Neuron (in vitro differentiated cells): ENCODE measurements at regions not wholly inside any gene's neighbourhood (a gene's known extent, or its start where the extent isn't known, plus 50 kb on each side); places are given as distances from the start of the nearest gene placed in this dataset.
"Not testable (repeated sequence)": the region's sequence is repeated elsewhere in the genome, so short reads cannot be mapped to it uniquely, and the experiment has no call there.

Source experiments
- H2AFZ ChIP-seq: one replicate; pipeline ENCODE4 v1.6.1; 2013; ENCODE audit warnings: low read depth, mild to moderate bottlenecking, inconsistent platforms, low read length, moderate library complexity
- H3K27me3 ChIP-seq: one replicate; pipeline ENCODE4 v1.6.1; 2013; ENCODE audit warnings: low read length; ENCODE audit not compliant: insufficient read depth
- H3K36me3 ChIP-seq: one replicate; pipeline ENCODE4 v1.6.1; 2013; ENCODE audit warnings: low read length; ENCODE audit not compliant: insufficient read depth
- H3K4me1 ChIP-seq: one replicate; pipeline ENCODE4 v1.6.1; 2013; ENCODE audit warnings: low read length; ENCODE audit not compliant: insufficient read depth
- H3K4me3 ChIP-seq: 2 replicates; pipeline ENCODE4 v1.5.1; 2013; ENCODE audit warnings: mild to moderate bottlenecking, low read length, moderate library complexity
- H3K9me3 ChIP-seq: one replicate; pipeline ENCODE4 v1.6.1; 2013; ENCODE audit warnings: low read length

DNA sequence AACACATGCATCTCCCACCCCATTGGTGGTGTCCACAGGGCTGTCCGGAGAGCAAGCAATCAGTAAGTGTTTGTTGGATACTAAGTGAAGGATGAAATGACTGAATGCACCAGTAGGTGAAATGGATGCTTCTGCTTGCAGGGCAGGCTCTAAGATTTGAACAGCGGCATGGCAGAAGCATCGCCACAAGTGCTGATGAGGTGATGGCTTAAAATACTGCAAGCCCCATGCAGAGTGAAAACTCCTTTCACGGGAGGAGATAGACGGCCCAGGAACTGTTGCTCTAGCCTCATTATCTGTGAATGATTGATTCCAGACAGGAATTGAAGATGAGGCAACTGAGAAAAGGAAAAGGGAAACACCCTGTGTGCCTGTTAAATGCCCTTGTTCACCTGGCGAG, 158.9 kb downstream of the LY86 start:
- Histone ChIP-seq H3K9me3 (no peaks in the 10 kb centered on the region), H2AFZ (no peak overlapping the region), H3K4me3 (no peak overlapping the region), H3K27me3 (peaks cover 2% of the 10 kb centered on the region), H3K4me1 (no peaks in the 10 kb centered on the region), H3K36me3 (no peaks in the 10 kb centered on the region)

GRCh38 chr6:6748001-6748400, 159.5 kb downstream of the LY86 start:
- Histone ChIP-seq H3K9me3 (no peaks in the 10 kb centered on the region), H3K27me3 (peaks cover 2% of the 10 kb centered on the region), H3K36me3 (no peaks in the 10 kb centered on the region), H2AFZ (no peak overlapping the region), H3K4me3 (no peak overlapping the region), H3K4me1 (no peaks in the 10 kb centered on the region)

- Histone ChIP-seq H3K9me3 (no peaks in the 10 kb centered on the region), H2AFZ (no peak overlapping the region), H3K27me3 (no peaks in the 10 kb centered on the region), H3K4me1 (no peaks in the 10 kb centered on the region), H3K4me3 (no peak overlapping the region), H3K36me3 (no peaks in the 10 kb centered on the region)
Measured at GRCh38 chr6:6749702-6750491, 161.4 kb downstream of the LY86 start.

GRCh38 chr6:6750594-6751265, 162.2 kb downstream of the LY86 start:
- H3K4me3 ChIP-seq: no peak overlapping the region
- no peaks in the 10 kb centered on the region for H3K4me1 ChIP-seq
- H3K9me3 ChIP-seq: no peaks in the 10 kb centered on the region
- H2AFZ ChIP-seq: no peak overlapping the region
- H3K27me3 ChIP-seq: no peaks in the 10 kb centered on the region
- H3K36me3 ChIP-seq: no peaks in the 10 kb centered on the region

- Histone ChIP-seq H3K36me3 (no peaks in the 10 kb centered on the region), H3K4me1 (no peaks in the 10 kb centered on the region), H3K4me3 (no peak overlapping the region), H3K9me3 (no peaks in the 10 kb centered on the region), H2AFZ (no peak overlapping the region), H3K27me3 (no peaks in the 10 kb centered on the region)
Measured at GRCh38 chr6:6751266-6751596, 162.7 kb downstream of the LY86 start.

GRCh38 chr6:6751619-6752023, 163.1 kb downstream of the LY86 start:
- Histone ChIP-seq H3K9me3 (no peaks in the 10 kb centered on the region), H3K27me3 (no peaks in the 10 kb centered on the region), H3K4me1 (no peaks in the 10 kb centered on the region), H2AFZ (no peak overlapping the region), H3K36me3 (no peaks in the 10 kb centered on the region), H3K4me3 (no peak overlapping the region)

DNA sequence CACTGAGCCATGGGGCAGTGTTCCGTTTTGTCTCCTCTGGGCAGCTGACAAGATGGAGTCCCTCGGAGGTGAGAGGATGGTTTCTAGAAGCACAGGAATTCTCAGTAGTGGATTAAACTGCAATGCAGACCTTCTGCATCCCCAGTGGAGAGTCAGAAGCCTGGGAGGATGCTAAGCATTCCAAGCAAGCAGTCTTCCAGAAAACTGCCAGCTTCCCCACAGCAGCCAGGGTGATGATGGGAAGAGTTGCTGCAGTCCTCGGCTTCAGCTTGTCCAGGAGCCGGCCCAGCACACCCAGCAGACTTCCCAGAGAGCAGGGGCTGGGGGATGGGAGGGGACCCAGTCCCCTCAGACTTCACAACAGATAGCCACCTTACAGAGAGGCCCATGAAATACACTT, 163.6 kb downstream of the LY86 start:
- no peaks in the 10 kb centered on the region for H3K9me3 ChIP-seq
- no peaks in the 10 kb centered on the region for H3K27me3 ChIP-seq
- no peak overlapping the region for H2AFZ ChIP-seq
- H3K36me3 ChIP-seq: no peaks in the 10 kb centered on the region
- H3K4me3 ChIP-seq: no peak overlapping the region
- no peaks in the 10 kb centered on the region for H3K4me1 ChIP-seq

- H3K4me1 ChIP-seq: no peaks in the 10 kb centered on the region
Measured at GRCh38 chr6:6753301-6753700, 164.8 kb downstream of the LY86 start.

DNA sequence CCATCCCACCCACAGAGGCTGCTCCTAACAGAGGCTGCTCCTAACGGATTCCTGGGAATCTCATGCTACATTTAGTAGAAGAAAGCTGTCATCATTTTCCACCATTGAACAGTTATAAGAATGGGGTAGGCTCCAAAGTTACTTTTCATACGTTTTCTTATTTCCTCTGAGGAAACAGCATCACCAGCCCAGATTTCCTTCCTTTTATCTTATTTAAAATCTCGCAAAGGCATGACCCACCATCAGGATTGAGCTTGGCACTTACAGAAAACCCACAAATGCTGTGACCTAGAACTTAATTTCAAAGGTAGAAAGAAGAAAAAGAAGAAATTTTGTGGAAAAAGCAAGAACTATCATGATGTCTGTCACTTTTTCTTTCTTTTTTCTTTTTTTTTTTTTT, 168.0 kb downstream of the LY86 start:
- Histone ChIP-seq H3K9me3 (no peaks in the 10 kb centered on the region), H3K27me3 (no peaks in the 10 kb centered on the region), H3K36me3 (no peaks in the 10 kb centered on the region), H3K4me1 (peaks cover 10% of the 10 kb centered on the region), H2AFZ (no peak overlapping the region), H3K4me3 (no peak overlapping the region)

More at GRCh38 chr6:6753301-6753700, 164.8 kb downstream of the LY86 start:
- Histone ChIP-seq H3K36me3 (no peaks in the 10 kb centered on the region), H2AFZ (no peak overlapping the region), H3K9me3 (no peaks in the 10 kb centered on the region), H3K27me3 (no peaks in the 10 kb centered on the region), H3K4me3 (no peak overlapping the region)

DNA sequence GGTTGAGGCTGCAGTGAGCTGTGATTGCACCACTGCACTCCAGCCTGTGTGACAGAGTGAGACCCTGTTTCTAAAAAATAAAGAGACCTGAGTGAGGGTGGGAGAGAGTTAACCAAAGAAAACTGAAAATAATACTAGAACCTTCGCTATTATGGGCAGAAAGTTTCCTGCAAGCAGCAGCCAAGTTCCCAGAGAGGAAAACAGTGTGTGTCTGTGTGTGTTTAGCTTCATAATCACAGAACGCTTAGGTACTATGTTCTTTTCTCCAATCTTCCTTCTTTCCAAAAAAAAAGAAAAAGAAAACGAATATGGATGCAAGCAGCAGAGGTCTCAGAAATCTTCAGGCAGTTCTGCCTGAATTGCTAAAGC, 170.0 kb downstream of the LY86 start:
- Histone ChIP-seq H3K4me1 (peaks cover 10% of the 10 kb centered on the region), H3K4me3 (no peak overlapping the region), H2AFZ (no peak overlapping the region), H3K27me3 (no peaks in the 10 kb centered on the region), H3K9me3 (no peaks in the 10 kb centered on the region), H3K36me3 (no peaks in the 10 kb centered on the region)

- Histone ChIP-seq H3K36me3 (no peaks in the 10 kb centered on the region), H3K4me3 (no peak overlapping the region), H3K4me1 (peaks cover 10% of the 10 kb centered on the region), H3K9me3 (no peaks in the 10 kb centered on the region), H3K27me3 (no peaks in the 10 kb centered on the region), H2AFZ (no peak overlapping the region)
Measured at GRCh38 chr6:6758915-6759654, 170.6 kb downstream of the LY86 start.

GRCh38 chr6:6760002-6760401, 171.5 kb downstream of the LY86 start:
- Histone ChIP-seq H2AFZ (no peak overlapping the region), H3K4me3 (no peak overlapping the region), H3K27me3 (no peaks in the 10 kb centered on the region), H3K9me3 (no peaks in the 10 kb centered on the region), H3K36me3 (no peaks in the 10 kb centered on the region), H3K4me1 (peaks cover 10% of the 10 kb centered on the region)

DNA sequence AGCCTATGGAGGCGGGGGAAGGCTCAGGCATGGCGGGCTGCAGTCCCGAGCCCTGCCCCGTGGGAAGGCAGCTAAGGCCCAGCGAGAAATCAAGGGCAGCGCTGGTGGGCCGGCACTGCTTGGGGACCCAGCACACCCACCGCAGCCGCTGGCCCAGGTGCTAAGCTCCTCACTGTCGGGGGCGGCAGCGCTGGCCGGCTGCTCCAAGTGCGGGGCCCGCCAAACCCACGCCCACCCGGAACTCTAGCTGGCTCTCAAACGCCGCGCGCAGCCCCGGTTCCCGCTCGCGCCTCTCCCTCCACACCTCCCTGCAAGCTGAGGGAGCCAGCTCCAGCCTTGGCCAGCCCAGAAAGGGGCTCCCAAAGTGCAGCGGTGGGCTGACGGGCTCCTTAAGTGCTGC, 174.0 kb downstream of the LY86 start:
- H3K27me3 ChIP-seq, H3K4me3 ChIP-seq, H3K4me1 ChIP-seq, H2AFZ ChIP-seq, H3K9me3 ChIP-seq, H3K36me3 ChIP-seq: not testable (repeated sequence)
